ENCODE measurements at regions not wholly inside any gene's neighbourhood (a gene's known extent, or its start where the extent isn't known, plus 50 kb on each side); places are given as distances from the start of the nearest gene placed in this dataset.

GRCh38 chr15:31458596-31459399 lies 132.2 kb downstream of the KLF13 start:
- Histone ChIP-seq H3K4me2 (ENCODE audit: insufficient read depth, low read length) (no peak overlapping the region), H3K27me3 (ENCODE audit: control insufficient read depth in 2 of 2, insufficient read depth in 2 of 2, low read length in 2 of 2) (peaks cover 0 to 6% of the 10 kb centered on the region in 2 experiments), H3K4me1 (ENCODE audit: control insufficient read depth, extremely low read depth, insufficient read depth, low read length) (no peaks in the 10 kb centered on the region), H3K27ac (ENCODE audit: insufficient read depth, low read depth, low read length) (no peak overlapping the region), H3K9me1 (replicated peaks; ENCODE audit: control insufficient read depth, extremely low read depth, insufficient read depth, low read length) (no peaks in the 10 kb centered on the region), H3K9ac (replicated peaks; ENCODE audit: extremely low read depth, insufficient read depth, low read length) (no peak overlapping the region), H3K9me3 (replicated peaks; ENCODE audit: control insufficient read depth, insufficient read depth, low read length) (no peaks in the 10 kb centered on the region), H3K4me3 (replicated peaks in 1 of 3; ENCODE audit: insufficient read depth in 1 of 3, low read depth in 1 of 3, low read length in 3 of 3) (no peak overlapping the region), H3K36me3 (ENCODE audit: control insufficient read depth in 2 of 2, extremely low read depth in 1 of 2, insufficient read depth in 2 of 2, low read length in 2 of 2) (no peaks in the 10 kb centered on the region), H2AFZ (ENCODE audit: low read depth, low read length) (no peak overlapping the region), H4K20me1 (replicated peaks; ENCODE audit: control insufficient read depth, extremely low read depth, insufficient read depth, low read length) (no peaks in the 10 kb centered on the region), H3K79me2 (ENCODE audit: control insufficient read depth, insufficient read depth, low read length) (no peaks in the 10 kb centered on the region)
- DNase-seq (ENCODE audit: low read depth, low spot score) (no peak), FAIRE-seq (no peak)
- dilution Hi-C loops (cut with MboI; ENCODE audit: extremely low pct_ligation_motif_present, low sequenced_read_pairs) (no loop called here), intact Hi-C loops (cut with micrococcal nuclease) (no loop called here)
- TF ChIP-seq POLR2A (IDR thresholded peaks at IDR 0.05; ENCODE audit: low read depth, low read length) (no peak), POLR2AphosphoS5 (IDR thresholded peaks at IDR 0.05; ENCODE audit: insufficient read depth, low read depth, low read length) (no peak), FOS (IDR thresholded peaks at IDR 0.05; ENCODE audit: borderline replicate concordance, insufficient read depth, low read length) (no peak), CTCF (IDR thresholded peaks at IDR 0.05; ENCODE audit: extremely low read depth in 1 of 2, insufficient read depth in 1 of 2, low read depth in 1 of 2, low read length in 2 of 2) (no peak), GATA2 (IDR thresholded peaks at IDR 0.05; ENCODE audit: insufficient read depth, insufficient read length, low read depth, low read length) (no peak), MYC (IDR thresholded peaks at IDR 0.05; ENCODE audit: low read depth, low read length) (no peak), JUN (IDR thresholded peaks at IDR 0.05; ENCODE audit: borderline replicate concordance, insufficient read depth, insufficient read length, low read depth) (no peak), MAX (IDR thresholded peaks at IDR 0.05; ENCODE audit: insufficient read depth, insufficient read length) (no peak), EZH2 (IDR thresholded peaks at IDR 0.05; ENCODE audit: borderline replicate concordance, low read depth, low read length, severe bottlenecking) (no peak)
- ChIA-PET CTCF (interaction anchor here (1.3 to 1.9 kb wide), 3 partner anchors 15 to 30 kb away, joined by 3 to 5 read pairs (median 4); no protein-coding TSS in a partner anchor), POLR2A (no interaction called here)
- BruUV-seq (replicated peaks) = no TSS peak

Data from endothelial cell of umbilical vein (primary cell).